ENCODE measurements at regions not wholly inside any gene's neighbourhood (a gene's known extent, or its start where the extent isn't known, plus 50 kb on each side); places are given as distances from the start of the nearest gene placed in this dataset.
A peak's percentile ranks its signal among the peaks of the same experiment; 100 is the strongest.
"Not testable (repeated sequence)": the region's sequence is repeated elsewhere in the genome, so short reads cannot be mapped to it uniquely, and the experiment has no call there.

DNA sequence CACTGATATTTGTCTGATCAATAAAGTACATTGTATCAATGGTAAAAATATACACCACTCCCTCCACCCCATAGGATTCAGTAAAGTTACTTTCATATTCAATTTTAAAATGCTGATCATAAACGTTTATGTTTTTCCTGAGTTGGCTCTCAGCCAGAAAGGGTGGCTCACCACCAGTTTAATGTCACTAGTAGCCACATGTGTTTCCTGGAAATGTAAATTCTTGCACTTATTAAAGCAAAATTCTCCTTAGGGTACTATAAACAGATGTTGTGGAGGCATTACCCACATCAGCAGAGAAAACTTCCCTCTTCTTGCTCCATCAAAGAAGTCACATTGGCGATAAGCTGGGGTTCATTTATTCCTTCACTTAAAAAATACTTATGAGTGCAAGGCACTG, 210.3 kb downstream of the SREK1 start:
- DNase-seq, result no peak

DNA sequence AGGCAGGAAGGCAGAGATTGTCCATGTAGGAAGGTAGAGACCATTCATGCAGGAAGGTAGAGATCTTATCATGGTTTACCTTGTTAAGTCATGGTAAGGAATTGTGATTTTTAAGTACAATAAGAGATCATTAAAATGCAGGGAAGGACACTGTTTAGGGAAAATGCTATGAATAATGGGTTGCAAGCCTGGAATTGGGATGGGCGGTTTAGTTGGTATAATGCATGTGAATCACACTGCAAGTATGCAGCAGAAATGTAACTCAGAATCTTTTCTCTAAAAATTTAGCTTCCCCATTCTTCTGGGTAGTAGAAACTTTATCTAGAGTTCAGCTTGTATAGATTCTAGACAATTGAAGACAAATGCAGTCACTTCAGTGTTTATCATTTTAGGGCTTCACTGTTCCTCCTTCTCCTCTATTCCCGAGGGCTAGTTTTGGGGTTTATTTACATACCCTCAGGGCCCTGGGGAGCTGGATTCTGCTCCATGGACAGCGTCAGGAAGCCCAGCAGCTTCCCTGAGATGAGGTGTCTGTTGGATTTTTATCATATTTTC, 212.0 kb downstream of the SREK1 start:
- no peak for DNase-seq

DNA sequence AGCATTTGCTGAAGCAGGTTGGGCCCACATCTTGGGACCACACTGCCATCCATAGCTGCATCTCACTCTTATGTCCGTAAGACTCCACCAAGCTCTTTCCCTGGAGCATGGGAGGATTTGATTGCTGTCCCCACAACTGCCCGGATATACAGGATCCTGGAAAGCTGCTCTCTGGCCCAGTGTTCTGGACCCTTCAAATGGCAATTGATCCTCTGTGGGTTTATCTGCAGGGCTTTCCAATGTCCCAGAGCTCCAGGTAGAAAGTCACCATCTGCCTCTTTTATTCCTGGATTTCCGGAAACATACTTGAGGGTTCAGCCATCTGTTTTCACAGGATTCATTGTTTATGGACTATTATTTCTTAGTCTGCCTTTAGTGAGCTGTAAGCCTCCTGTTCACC, 214.6 kb downstream of the SREK1 start:
- no peak for DNase-seq

DNA sequence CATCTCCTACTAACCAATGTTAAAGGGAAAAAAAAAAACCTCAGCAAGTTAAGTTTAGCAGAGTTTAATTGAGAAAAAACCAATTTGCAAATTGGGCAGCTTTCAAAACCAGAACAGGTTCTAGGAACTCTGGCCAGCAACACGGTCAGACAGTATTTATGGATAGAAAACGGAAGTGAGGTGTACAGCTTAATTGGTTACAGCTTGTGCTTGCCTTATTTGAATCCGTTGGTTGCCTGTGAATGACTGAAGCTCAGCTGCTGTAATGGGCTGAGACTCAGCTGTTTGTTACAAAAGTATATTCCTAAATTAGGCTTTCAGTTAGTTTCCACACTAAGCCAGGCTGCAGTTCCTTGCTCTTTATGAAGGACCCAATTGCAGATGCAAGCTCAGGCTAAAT, 217.0 kb downstream of the SREK1 start:
- DNase-seq, result no peak

DNA sequence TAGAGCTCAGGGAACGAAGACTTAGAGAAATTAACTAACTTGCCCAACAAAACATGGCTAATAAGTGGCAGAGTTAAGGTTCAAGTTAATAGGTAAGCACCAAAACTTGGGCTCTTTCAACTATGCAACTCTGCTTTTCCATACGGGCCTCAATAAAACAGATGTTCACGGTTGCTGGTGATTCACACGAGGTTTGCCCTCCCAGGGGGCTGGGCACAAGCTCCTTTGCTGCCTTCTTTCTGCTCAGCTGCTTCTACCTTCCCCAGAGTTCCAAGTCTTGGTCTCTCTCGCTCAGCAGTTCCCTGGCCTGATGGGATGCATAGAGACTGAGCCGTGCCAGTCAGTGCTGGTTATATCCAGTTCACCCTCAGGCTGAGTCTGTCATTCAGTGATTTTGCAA, 217.9 kb downstream of the SREK1 start:
- no peak for DNase-seq

DNA sequence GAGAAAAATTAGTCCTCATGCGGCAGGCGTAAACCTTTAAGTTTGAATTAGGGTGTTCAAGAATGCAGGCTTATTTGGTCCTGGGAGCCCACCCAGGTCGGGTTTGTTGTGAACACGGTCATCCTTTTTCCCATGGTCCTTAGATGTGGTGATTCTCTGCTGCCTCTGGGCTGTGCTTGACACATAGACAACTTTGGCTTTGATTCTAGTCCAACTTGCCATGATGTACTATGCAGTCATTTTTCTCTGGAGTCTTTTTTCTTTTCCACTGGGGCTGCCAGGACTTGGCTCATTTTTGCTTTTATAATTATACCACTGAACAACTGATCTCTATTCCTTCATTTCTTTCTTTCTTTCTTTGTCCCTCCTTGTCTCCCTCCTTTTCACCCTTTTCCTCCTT, 218.6 kb downstream of the SREK1 start:
- no peak for DNase-seq

DNA sequence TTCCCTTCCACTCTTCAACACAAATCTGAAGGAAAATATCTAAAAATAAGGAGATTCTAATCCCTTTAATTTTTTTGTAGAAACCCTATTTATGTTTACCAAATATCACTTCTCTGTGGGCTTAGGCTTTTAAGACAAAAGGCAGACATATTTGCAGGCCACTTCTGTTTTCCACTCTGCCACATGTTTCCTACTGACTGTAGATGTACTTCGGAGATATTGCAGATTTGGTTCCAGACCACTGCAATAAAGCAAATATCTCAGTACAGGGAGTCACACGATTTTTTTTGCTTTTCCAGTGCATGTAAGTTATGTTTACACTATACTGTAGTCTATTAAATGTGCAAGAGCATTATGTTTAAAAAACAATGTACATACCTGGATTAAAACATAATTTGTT, 219.0 kb downstream of the SREK1 start:
- DNase-seq, result no peak

DNA sequence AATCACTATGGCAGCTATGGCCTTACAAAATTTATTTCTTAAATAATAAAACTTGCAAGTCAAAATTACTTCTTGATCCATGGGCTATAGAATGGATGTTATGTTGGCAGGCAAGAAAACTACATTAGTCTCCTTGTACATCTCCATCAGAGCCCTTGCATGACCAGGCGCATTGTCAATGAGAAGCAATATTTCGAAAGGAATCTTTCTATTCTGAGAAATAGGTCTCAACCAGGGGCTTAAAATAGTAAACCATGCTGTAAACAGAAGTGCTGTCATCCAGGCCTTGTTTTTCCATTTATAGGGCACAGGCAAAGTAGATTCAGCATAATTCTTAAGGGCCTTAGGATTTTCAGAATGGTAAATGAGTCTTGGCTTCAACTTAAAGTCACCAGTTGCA, 220.1 kb downstream of the SREK1 start:
- no peak for DNase-seq

DNA sequence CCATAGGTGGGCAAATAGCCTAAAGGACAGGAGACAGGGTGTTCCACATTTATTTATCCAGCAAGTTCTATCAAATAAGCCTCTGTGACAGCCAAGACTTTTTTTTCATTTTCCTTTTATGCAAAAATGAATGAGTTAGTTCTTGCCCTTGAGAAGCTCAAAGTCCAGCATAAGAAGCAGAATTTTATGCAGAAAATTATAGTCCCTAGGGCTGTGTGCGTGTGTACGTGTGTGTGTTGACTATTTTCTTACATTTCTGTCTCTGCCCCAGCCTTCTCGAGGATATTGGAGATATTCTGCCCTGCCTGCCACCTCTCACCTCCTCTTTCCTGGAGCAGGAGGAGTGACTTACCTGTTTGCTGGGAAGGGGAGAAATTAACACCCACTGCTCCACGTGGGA, 221.9 kb downstream of the SREK1 start:
- no peak for DNase-seq

DNA sequence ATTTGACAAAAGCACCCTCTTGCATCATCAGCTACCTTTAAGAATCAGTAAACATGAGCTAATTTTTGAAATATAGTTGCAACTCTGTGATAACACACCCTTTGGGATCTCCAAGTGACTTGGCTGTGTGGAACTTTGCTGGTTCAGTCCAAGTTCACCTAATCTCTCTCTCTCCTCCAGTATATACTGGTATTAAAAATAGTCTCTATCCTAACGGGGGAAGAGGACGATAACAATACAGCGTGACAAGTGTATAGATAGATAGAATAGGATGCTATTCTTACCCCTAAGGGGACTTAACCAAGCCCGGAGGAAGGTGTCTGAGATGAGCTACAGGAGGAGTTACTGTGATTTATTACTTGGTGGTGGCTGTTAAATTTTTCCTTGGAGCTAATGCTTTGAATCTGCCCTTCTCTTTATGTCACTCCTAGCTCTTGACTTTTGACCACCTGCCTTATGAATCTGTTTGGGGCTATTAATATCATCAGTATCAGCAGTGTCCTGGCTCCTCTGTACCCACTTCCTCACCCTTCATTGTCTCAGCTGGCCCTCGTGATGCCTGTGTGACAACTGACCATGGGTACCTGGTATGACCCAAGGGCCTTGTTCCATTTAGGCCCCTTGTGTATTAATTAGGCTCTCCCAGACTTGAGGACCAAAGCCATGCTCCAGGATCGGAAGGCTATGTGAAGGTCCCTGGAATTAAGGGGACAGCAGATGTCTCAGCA, 223.9 kb downstream of the SREK1 start:
- no peak for DNase-seq

DNA sequence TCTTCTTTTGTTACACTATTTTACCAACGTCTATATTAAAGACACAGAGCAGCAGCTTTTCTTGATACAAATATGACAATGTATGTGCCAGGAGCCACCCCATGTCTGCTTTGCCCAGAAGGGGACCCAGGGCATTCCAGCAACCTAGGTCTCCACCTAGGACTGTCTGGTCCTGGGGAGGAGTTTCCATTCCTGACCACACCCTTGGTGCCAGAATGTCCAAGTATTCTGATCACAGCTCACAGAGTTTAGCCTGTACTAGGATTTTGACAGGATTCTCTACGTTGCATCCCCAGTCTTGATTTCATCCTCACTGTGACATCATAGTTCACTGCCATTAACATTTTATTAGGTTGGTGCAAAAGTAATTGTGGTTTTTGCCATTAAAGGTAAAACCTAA, 224.7 kb downstream of the SREK1 start:
- DNase-seq, result no peak

DNA sequence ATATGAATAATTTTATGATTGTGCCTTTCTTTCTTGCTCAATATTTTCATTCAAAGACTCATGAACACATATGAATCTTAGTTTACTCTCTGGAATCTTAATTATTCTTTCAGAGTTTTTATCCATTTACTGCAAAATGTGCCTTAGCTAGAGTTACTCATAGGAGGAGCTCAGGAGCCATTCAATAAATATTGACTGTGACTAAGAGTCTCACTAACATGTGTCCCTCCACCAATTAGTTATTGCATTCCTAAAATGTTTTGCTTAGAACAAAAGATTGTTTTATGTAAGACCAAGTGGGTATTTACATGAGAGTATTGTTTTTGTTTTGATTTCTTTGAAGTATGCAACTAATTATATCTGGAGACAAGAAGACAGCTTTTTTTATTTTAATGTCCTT, 218.4 kb upstream of the MAST4 start:
- DNase-seq, result no peak

DNA sequence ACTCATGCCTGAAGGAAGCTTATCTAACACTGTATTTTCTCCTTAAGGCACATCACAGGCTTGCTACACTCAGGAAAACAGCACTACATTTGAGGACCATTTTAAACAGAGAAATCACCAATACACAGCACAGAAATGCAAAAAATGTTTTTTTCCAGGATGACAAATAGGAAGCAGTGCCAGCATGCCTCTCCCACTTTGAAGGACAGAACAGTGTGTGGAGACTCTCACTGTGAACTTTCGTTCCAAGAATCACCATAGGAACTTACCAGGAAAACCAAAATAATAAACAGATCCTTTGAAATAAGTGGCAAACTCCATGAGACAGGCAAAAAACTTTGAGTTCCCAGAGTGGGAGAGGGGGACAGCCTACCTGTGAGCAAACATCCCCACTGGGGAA, 217.8 kb upstream of the MAST4 start:
- no peak for DNase-seq

DNA sequence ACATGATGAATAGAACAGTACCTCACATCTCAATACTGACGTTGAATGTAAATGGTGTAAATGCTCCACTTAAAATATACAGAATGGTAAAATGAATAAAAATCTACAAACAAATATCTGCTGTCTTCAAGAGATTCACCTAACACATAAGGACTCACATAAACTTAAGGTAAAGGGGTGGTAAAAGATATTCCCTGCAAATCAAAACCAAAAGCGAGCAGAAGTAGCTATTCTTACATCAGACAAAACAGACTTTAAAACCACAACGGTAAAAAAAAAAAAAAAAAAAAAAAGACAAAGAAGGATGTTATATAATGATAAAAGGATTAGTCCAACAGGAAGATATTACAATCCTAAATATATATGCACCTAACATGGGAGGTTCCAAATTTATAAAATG, 214.0 kb upstream of the MAST4 start:
- DNase-seq, result no peak

DNA sequence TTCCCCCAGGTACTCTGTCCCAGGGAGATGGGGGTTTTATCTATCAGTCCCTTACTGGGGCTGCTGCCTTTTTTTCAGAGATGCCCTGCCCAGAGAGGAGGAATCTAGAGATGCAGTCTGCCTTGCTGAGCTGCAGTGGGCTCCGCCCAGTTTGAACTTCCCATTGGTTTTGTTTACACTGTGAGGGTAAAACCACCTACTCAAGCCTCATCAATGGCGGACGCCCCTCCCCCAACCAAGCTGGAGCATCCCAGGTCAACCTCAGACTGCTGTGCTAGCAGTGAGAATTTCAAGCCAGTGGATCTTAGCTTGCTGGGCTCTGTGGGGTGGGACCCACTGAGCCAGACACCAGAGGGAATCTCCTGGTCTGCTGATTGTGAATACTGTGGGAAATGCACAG, 191.0 kb upstream of the MAST4 start:
- DNase-seq, result not testable (repeated sequence)

DNA sequence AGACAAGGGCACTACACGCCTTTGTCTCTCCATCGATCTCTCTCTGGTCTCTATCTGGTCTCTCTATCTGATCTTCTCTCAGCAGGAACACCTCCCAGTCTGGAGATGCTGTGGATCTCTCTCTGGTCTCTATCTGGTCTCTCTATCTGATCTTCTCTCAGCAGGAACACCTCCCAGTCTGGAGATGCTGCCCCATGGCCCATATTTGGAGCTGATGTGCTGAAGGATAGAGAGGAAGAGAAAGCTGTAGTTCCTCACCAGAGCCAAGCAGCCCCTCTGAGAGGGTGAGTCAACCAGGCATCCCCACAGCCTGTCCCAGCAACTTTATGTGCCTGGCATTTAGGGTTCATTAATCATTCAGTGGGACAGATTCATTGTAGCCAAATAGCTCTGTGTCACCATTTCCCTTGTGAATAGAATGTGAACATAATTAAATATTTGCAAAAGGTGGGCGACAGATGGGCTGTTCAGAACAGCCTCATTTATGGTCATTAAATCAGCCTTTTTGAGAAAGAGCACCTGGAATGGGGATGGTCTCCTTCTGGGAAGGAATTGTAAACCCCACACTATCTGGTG, 189.3 kb upstream of the MAST4 start:
- peak; percentile 53 to 84 for DNase-seq

DNA sequence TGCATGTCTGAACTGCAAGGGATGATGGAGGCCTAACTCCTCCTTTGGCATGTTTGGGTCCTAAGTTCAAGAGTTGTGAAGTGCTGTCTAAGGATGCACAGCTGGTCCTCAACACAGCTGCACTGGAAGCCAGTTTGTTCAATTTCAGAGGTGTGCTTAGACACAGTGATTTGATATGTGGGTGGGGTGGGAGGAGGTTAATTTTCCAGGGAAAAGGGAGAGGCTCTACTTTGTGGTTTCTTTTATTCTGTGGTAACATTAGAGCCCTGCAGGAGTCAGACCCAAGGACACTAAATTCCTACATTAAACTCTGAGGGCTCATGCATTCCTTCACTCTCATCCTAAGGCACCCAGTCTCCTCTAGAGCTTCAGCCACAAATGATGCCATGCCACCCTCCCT, 188.4 kb upstream of the MAST4 start:
- no peak for DNase-seq

DNA sequence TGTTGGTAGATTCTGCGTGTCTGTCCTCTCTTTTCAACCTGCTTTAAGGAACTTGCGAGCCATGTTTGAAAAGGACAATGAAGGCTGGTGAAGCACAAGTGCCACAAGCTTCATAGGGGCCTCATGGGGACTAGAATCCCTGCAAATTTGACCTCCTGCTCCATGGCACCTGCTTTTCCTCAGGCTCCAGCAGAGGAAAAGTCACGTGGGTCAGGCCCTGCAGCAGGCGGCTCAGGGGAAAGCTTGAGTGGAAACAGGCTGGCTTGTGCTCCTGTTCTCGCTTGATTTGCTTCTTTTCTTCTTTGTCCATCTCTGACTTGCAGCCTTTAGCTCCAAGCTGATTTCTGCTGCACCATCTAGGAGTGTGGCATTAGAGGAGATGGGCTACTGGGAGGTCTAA, 187.6 kb upstream of the MAST4 start:
- no peak for DNase-seq

DNA sequence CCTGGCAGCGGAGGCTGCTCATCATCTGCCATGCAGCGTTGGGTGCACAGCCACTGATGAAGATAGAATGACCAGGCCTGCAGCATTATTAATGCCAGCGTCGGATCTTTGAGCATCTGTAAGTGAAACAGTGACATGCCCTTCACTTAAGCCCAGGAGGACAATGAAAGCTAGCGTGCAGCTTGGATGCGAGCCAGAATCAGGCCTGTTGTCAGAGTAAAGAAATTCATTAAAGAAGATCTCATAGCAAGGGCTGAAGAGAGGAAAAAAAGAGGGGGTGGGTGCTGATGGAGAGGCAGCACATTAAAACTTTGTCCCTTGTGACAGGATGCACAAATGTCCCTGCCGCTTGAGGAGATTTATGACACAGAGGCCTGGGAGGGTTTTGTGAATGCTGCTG, 186.1 kb upstream of the MAST4 start:
- DNase-seq, result no peak

DNA sequence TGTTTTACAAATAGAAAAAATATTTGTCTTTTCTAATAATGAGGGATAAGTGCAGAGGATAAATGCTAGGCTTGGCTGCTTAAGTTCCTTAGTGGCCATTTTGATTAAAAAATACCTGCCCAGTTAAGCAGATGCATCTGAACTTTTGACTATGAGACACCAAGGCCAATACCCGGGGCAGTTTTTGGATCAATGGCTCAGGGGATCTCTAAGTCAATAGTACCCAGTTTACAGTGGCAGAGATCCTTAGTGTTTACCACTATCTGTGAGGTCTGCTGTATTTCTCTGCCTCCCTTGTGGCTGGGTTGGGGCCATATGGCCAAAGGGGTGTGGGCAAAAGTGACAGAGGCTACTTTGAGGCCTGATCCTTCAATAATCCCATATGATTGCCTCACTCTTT, 184.5 kb upstream of the MAST4 start:
- no peak for DNase-seq

DNA sequence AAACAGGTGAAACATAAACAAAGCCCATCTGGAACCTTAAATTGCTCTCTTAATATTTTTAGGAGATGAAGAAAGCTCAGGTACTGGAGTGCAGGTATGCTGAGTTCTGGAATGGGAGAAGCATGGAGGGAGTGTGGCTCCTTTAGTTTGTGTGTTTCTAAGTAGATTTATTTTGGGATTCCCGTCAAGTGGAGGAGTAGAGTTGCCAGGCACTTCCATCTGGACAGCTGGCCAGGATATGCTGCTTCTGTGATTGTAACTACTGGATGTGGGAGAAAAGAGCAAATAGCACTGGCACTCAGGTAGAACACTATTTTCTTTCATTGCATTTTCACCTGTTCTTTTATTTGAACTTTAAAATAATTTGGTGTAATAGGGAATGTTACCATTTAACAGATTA, 182.3 kb upstream of the MAST4 start:
- DNase-seq, result no peak

DNA sequence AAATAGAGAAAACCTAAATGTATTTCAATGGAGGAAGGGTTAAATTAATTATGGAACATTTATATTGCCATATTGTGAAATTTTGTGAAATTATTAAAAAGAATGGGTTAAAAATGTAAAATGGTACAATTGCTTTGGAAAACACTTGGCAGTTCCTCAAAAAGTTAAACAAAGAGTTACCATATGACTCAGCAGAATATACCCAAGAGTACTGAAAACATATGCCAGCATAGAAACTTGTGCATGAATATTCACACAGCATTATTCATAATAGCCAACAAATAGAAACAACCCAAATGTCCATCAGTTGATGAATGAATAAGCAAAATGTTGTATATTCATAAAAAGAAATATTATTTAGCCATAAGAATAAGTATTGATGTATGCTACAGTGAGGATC, 181.0 kb upstream of the MAST4 start:
- no peak for DNase-seq

DNA sequence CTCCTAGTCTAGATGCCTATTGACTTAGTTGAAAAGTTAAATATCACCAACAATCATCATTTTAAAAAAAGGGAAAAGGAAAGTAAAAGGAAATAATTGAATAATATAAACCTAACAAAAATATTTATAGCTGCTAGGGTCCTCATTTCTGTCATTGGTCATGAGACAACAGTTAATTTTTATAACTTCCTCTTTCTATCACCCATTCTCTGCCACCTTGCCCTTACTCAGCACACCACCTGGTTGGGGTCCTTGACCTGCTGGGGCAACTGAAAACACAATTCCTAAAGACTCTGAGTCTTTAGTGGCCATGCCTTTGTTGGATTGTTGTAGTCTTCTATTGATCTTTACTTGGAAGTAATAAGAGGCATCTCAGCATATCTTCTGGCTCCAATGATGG, 179.5 kb upstream of the MAST4 start:
- no peak for DNase-seq

DNA sequence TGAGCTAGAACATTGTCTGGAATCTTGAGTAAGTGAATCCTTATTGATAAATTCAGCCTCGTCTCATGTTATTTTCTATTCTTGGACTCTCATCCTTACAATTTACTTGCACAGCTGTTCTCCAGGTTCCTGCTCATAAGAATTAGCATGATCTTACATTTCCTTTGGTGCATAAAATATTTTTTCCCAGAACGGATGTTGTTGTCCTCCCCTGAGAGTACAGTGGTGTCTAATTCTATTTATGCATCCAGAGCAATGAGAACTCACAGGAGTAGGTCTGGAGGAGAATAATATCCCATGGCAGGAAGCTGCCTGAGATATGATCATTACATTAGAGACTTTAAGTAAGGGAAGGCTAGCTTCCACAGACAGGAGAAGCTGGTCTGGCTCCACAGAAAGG, 178.4 kb upstream of the MAST4 start:
- DNase-seq, result no peak

DNA sequence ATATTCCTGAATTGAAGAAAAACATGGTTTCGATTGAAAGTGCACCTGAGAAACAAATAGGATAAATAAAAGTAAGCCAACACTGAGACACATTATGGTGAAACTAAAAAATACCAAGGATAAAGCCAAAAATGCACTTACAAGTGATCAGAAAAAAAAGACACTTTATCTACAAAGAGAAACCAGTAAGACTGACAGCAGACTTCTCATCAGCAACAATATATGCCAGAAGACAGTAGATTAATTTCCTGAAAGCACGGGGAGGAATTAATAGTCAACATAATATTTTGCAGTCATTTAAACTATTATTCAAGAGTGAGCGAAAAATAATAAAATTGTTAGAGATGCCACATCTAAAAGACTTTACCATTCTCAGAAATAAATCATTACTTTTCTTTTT, 172.7 kb upstream of the MAST4 start:
- no peak for DNase-seq

Measured in NCI-H2081 (cell line).